ENCODE measurements at regions not wholly inside any gene's neighbourhood (a gene's known extent, or its start where the extent isn't known, plus 50 kb on each side); places are given as distances from the start of the nearest gene placed in this dataset.

DNA sequence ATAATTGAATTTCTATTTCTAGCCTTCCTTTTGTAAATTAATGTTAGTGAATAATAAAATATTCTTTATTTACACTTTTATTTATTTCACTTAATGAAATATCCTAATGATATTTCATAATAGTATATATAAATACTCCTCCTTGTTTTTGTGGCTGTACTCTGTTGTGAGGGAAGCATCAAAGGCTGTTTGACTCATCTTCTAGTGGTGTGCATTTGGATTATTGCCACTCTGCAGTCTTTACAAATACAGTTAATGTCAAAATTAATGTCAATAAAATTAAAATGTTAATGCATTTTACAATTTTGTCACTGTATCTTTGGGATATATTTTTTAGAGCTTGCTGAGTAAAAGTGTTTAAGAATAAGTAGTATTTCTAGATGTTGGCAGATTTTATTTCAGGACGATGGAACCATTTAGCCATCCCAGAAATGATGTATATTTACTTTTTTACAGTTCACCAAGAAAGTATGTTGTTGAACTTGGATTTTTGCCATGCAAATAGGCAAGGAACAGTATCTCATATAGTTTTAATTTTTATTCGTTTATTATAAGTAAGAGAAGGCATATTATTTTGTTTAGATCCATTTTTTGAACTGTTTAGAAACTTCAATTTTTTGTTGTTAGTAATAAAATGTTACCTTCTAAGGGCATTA is 281.2 kb upstream of the SLITRK6 start:
- Histone ChIP-seq H3K9me3 (ENCODE audit: low read length) (no peaks in the 10 kb centered on the region), H3K79me2 (ENCODE audit: insufficient read depth, low read length) (no peaks in the 10 kb centered on the region), H4K20me1 (ENCODE audit: insufficient read depth, low read length) (no peaks in the 10 kb centered on the region), H3K27me3 (ENCODE audit: control insufficient read depth in 1 of 2, insufficient read depth in 2 of 2, low read length in 2 of 2) (no peaks in the 10 kb centered on the region), H3K4me1 (ENCODE audit: insufficient read depth, low read length) (no peaks in the 10 kb centered on the region), H3K4me2 (ENCODE audit: low read depth, low read length) (no peak overlapping the region), H3K27ac (ENCODE audit: extremely low read length, insufficient read depth, low read length) (no peak overlapping the region), H3K4me3 (replicated peaks in 1 of 3; ENCODE audit: insufficient read depth in 1 of 3, low read depth in 2 of 3, low read length in 3 of 3) (no peak overlapping the region), H2AFZ (ENCODE audit: low read length) (no peak overlapping the region), H3K9ac (ENCODE audit: insufficient read depth, low read depth, low read length) (no peak overlapping the region), H3K36me3 (replicated peaks in 1 of 2; ENCODE audit: control insufficient read depth in 1 of 2, insufficient read depth in 2 of 2, low read length in 2 of 2) (no peaks in the 10 kb centered on the region)
- in situ Hi-C loops (cut with HindIII; ENCODE audit: extremely low pct_ligation_motif_present, low pct_unique_long_range_greater_than_20kb) (no loop called here), intact Hi-C loops (cut with micrococcal nuclease; ENCODE audit: unreplicated experiment) (no loop called here)
- FAIRE-seq: no peak
- BruUV-seq (replicated peaks): no TSS peak
- CTCF ChIA-PET (ENCODE audit: low intra/inter-chr PET ratio, low total read pairs): no interaction called here
- no peak for DNase-seq (ENCODE audit: low spot score)
- 2% methylated on average over 2 of the region's 2 CpGs for WGBS (ENCODE audit: low lambda C conversion rate)
- ATAC-seq: no peak
- TF ChIP-seq, protein P1, sequence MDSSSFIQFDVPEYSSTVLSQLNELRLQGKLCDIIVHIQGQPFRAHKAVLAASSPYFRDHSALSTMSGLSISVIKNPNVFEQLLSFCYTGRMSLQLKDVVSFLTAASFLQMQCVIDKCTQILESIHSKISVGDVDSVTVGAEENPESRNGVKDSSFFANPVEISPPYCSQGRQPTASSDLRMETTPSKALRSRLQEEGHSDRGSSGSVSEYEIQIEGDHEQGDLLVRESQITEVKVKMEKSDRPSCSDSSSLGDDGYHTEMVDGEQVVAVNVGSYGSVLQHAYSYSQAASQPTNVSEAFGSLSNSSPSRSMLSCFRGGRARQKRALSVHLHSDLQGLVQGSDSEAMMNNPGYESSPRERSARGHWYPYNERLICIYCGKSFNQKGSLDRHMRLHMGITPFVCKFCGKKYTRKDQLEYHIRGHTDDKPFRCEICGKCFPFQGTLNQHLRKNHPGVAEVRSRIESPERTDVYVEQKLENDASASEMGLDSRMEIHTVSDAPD (CRISPR knock-in tag; IDR thresholded peaks at IDR 0.05): no peak
- no peak for TF ChIP-seq SETDB1 (CRISPR knock-in tag; IDR thresholded peaks at IDR 0.05; ENCODE audit: borderline replicate concordance)
- TF ChIP-seq ZNF788 (CRISPR knock-in tag; IDR thresholded peaks at IDR 0.05; ENCODE audit: borderline replicate concordance): no peak
- no peak for TF ChIP-seq ZNF33A (CRISPR knock-in tag; IDR thresholded peaks at IDR 0.05; ENCODE audit: borderline replicate concordance)
- no peak for TF ChIP-seq KDM1A (CRISPR knock-in tag; IDR thresholded peaks at IDR 0.05)
- no peak for TF ChIP-seq ZNF570 (CRISPR knock-in tag; IDR thresholded peaks at IDR 0.05; ENCODE audit: borderline replicate concordance)
- no peak for TF ChIP-seq ZNF546 (CRISPR knock-in tag; conservative IDR thresholded peaks at IDR 0.05)
- POLR2A ChIA-PET: no interaction called here

Data from HepG2 (cell line).